Right atrium auricular region (tissue), 2 donors: ENCODE measurements at regions not wholly inside any gene's neighbourhood (a gene's known extent, or its start where the extent isn't known, plus 50 kb on each side); places are given as distances from the start of the nearest gene placed in this dataset.
"Not testable (repeated sequence)": the region's sequence is repeated elsewhere in the genome, so short reads cannot be mapped to it uniquely, and the experiment has no call there.

ENCODE experiments used
- DNase-seq: peaks from one replicate; pipeline ENCODE4 v3.0.0-alpha.2; 2019; ENCODE audit warnings: low spot score
- H3K27ac ChIP-seq, 2 donors: fragments of 200-600 bp; sonication (generic); 1 replicate in 1 of 2; 2 replicates in 1 of 2; pipeline ENCODE4 v1.5.1; 2016 to 2019
- H3K27me3 ChIP-seq, 2 donors: fragments of 200-600 bp; sonication (generic); one replicate each; pipeline versions ENCODE4 v1.5.1 to v1.6.0; 2017 to 2019
- H3K36me3 ChIP-seq: fragments of 200-600 bp; sonication (generic); one replicate; pipeline ENCODE4 v1.5.1; 2016
- H3K4me1 ChIP-seq, 2 donors: fragments of 200-600 bp; sonication (generic); one replicate each; pipeline versions ENCODE4 v1.5.1 to v1.6.0; 2017 to 2019
- H3K4me3 ChIP-seq, 2 donors: fragments of 200-600 bp; sonication (generic); 1 replicate in 1 of 2; 2 replicates in 1 of 2; pipeline ENCODE4 v1.5.1; 2017 to 2019; ENCODE audit warnings: mild to moderate bottlenecking in 1 of 2, moderate library complexity in 1 of 2
- H3K9me3 ChIP-seq, 2 donors: fragments of 200-600 bp; sonication (generic); one replicate each; pipeline ENCODE4 v1.5.1; 2019
- TF ChIP-seq, protein P1 (sequence below), 2 donors: fragments of 200-600 bp; sonication (generic); IDR thresholded peaks; one replicate each; pipeline ENCODE4 v1.5.1; 2019; ENCODE audit warnings: antibody characterized with exemption in 2 of 2

- no peak overlapping the region for H3K4me3 ChIP-seq
- TF ChIP-seq, protein P1, sequence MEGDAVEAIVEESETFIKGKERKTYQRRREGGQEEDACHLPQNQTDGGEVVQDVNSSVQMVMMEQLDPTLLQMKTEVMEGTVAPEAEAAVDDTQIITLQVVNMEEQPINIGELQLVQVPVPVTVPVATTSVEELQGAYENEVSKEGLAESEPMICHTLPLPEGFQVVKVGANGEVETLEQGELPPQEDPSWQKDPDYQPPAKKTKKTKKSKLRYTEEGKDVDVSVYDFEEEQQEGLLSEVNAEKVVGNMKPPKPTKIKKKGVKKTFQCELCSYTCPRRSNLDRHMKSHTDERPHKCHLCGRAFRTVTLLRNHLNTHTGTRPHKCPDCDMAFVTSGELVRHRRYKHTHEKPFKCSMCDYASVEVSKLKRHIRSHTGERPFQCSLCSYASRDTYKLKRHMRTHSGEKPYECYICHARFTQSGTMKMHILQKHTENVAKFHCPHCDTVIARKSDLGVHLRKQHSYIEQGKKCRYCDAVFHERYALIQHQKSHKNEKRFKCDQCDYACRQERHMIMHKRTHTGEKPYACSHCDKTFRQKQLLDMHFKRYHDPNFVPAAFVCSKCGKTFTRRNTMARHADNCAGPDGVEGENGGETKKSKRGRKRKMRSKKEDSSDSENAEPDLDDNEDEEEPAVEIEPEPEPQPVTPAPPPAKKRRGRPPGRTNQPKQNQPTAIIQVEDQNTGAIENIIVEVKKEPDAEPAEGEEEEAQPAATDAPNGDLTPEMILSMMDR (IDR thresholded peaks at IDR 0.05): no peak
- no peaks in the 10 kb centered on the region for H3K9me3 ChIP-seq
- H3K27ac ChIP-seq: no peak overlapping the region
- H3K36me3 ChIP-seq: no peaks in the 10 kb centered on the region
- H3K4me1 ChIP-seq: no peaks in the 10 kb centered on the region
- no peak for DNase-seq
- H3K27me3 ChIP-seq: no peaks in the 10 kb centered on the region
Measured at GRCh38 chr3:5699811-5700210, 512.3 kb downstream of the EDEM1 start.

- DNase-seq, H3K36me3 ChIP-seq, H3K27me3 ChIP-seq, H3K27ac ChIP-seq, H3K9me3 ChIP-seq, H3K4me1 ChIP-seq, H3K4me3 ChIP-seq: not testable (repeated sequence)
Measured at GRCh38 chr3:5701005-5701404, 513.5 kb downstream of the EDEM1 start.

DNA sequence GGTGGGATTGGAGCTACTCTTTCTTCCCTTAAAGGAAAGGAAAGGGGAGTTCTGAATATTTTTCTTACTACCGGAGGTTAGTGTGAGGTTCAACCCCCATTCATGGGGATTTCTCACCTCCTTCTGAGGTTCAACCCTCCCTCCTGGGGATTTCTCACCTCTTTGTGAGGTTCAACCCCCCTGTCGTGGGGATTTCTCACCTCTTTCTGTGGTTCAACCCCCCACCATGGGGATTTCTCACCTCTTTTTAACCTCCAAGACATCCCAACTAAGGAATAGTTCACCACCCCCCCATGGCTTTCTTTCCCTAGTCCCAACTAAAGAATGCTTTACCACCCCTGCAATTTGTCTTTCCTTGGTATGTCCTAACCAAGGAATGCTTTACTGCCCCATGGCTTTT, 520.3 kb downstream of the EDEM1 start:
- H3K9me3 ChIP-seq: no peaks in the 10 kb centered on the region
- H3K4me1 ChIP-seq: no peaks in the 10 kb centered on the region
- TF ChIP-seq, protein P1 (IDR thresholded peaks at IDR 0.05): no peak
- H3K27me3 ChIP-seq: no peaks in the 10 kb centered on the region
- H3K27ac ChIP-seq: no peak overlapping the region
- H3K36me3 ChIP-seq: no peaks in the 10 kb centered on the region
- H3K4me3 ChIP-seq: no peak overlapping the region
- DNase-seq: no peak

- H3K27ac ChIP-seq: no peak overlapping the region
- no peaks in the 10 kb centered on the region for H3K36me3 ChIP-seq
- TF ChIP-seq, protein P1 (IDR thresholded peaks at IDR 0.05): no peak
- no peak for DNase-seq
- H3K27me3 ChIP-seq: no peaks in the 10 kb centered on the region
- H3K9me3 ChIP-seq: no peaks in the 10 kb centered on the region
- no peak overlapping the region for H3K4me3 ChIP-seq
- no peaks in the 10 kb centered on the region for H3K4me1 ChIP-seq
Measured at GRCh38 chr3:5709714-5710113, 522.2 kb downstream of the EDEM1 start.

GRCh38 chr3:5710718-5711117, 523.2 kb downstream of the EDEM1 start:
- Histone ChIP-seq H3K27me3 (no peaks in the 10 kb centered on the region), H3K4me3 (no peak overlapping the region), H3K9me3 (no peaks in the 10 kb centered on the region), H3K27ac (no peak overlapping the region), H3K36me3 (no peaks in the 10 kb centered on the region), H3K4me1 (no peaks in the 10 kb centered on the region)
- no peak for DNase-seq
- TF ChIP-seq, protein P1 (IDR thresholded peaks at IDR 0.05): no peak

GRCh38 chr3:5717254-5717653, 529.7 kb downstream of the EDEM1 start:
- TF ChIP-seq, protein P1 (IDR thresholded peaks at IDR 0.05): no peak
- Histone ChIP-seq H3K27me3 (no peaks in the 10 kb centered on the region), H3K9me3 (no peaks in the 10 kb centered on the region), H3K27ac (no peak overlapping the region), H3K4me3 (no peak overlapping the region), H3K4me1 (no peaks in the 10 kb centered on the region), H3K36me3 (no peaks in the 10 kb centered on the region)
- no peak for DNase-seq

DNA sequence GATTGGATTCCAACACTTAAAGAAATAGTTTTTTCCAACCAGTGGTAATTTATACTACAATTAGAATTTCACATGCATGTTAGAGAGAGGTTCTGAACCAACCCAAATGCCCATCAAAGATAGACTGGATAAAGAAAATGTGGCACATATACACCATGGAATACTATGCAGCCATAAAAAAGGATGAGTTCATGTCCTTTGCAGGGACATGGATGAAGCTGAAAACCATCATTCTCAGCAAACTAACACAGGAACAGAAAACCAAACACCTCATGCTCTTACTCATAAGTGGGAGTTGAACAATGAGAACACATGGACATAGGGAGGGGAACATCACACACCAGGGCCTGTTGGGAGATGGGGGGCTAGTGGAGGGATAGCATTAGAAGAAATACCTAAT, 532.2 kb downstream of the EDEM1 start:
- not testable (repeated sequence) for H3K27ac ChIP-seq, H3K9me3 ChIP-seq, H3K27me3 ChIP-seq, H3K4me1 ChIP-seq, DNase-seq, H3K4me3 ChIP-seq, H3K36me3 ChIP-seq
